ENCODE measurements at regions not wholly inside any gene's neighbourhood (a gene's known extent, or its start where the extent isn't known, plus 50 kb on each side); places are given as distances from the start of the nearest gene placed in this dataset.

DNA sequence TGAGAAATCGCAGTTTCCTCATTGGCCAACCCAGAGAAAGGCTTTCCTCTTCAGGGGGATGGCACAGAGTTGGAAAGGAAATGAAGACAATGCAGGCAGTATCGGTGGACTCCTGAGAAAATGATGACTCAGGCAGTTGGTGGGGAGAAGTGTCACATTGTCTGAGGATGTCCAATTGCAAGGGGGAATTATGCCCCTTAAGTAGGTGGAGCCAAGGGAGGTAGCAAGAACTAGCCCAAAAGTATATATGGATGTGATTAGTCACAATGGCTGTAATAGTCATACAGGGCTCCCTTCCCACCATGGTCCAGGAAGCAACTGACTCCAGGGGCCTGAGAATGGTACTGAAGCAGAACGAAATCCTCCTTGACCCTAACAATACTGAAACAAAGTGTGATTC lies 58.3 kb upstream of the EGFR start:
- H3K4me3 ChIP-seq: no peak overlapping the region
- DNase-seq (ENCODE audit: low spot score in 2 of 2): no peak
- H3K9me3 ChIP-seq: no peaks in the 10 kb centered on the region
- TF ChIP-seq, protein P1, sequence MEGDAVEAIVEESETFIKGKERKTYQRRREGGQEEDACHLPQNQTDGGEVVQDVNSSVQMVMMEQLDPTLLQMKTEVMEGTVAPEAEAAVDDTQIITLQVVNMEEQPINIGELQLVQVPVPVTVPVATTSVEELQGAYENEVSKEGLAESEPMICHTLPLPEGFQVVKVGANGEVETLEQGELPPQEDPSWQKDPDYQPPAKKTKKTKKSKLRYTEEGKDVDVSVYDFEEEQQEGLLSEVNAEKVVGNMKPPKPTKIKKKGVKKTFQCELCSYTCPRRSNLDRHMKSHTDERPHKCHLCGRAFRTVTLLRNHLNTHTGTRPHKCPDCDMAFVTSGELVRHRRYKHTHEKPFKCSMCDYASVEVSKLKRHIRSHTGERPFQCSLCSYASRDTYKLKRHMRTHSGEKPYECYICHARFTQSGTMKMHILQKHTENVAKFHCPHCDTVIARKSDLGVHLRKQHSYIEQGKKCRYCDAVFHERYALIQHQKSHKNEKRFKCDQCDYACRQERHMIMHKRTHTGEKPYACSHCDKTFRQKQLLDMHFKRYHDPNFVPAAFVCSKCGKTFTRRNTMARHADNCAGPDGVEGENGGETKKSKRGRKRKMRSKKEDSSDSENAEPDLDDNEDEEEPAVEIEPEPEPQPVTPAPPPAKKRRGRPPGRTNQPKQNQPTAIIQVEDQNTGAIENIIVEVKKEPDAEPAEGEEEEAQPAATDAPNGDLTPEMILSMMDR (IDR thresholded peaks at IDR 0.05): no peak
- TF ChIP-seq POLR2AphosphoS5 (IDR thresholded peaks at IDR 0.05) (no peak), POLR2A (IDR thresholded peaks at IDR 0.05) (no peak)
- H3K27me3 ChIP-seq: no peaks in the 10 kb centered on the region
- H3K4me1 ChIP-seq: no peaks in the 10 kb centered on the region
- H3K36me3 ChIP-seq: no peaks in the 10 kb centered on the region
- H3K27ac ChIP-seq: no peak overlapping the region
- intact Hi-C loops (cut with DNase I; ENCODE audit: low total_unique reads): no loop called here

DNA sequence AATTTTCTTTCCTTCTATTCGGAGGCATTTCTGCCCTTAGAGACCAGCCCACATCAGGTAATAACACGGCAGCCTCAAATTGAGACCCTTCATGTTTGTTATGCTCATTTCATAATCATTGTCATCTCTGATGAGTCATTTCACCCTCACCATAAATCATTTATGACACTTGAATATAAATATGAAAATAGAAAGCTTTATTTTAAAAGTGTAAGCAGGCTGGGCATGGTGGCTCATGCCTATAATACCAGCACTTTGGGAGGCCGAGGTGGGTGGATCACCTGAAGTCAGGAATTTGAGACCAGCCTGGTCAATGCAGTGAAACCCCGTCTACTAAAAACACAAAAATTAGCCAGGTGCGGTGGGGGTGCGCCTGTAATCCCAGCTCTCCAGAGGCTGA lies 57.4 kb upstream of the EGFR start:
- Histone ChIP-seq H3K4me1 (no peaks in the 10 kb centered on the region), H3K27ac (no peak overlapping the region), H3K4me3 (no peak overlapping the region), H3K9me3 (no peaks in the 10 kb centered on the region), H3K27me3 (no peaks in the 10 kb centered on the region), H3K36me3 (no peaks in the 10 kb centered on the region)
- TF ChIP-seq POLR2A (IDR thresholded peaks at IDR 0.05) (no peak), POLR2AphosphoS5 (IDR thresholded peaks at IDR 0.05) (no peak)
- TF ChIP-seq, protein P1 (IDR thresholded peaks at IDR 0.05): no peak
- intact Hi-C loops (cut with DNase I; ENCODE audit: low total_unique reads): no loop called here
- DNase-seq (ENCODE audit: low spot score in 2 of 2): no peak

DNA sequence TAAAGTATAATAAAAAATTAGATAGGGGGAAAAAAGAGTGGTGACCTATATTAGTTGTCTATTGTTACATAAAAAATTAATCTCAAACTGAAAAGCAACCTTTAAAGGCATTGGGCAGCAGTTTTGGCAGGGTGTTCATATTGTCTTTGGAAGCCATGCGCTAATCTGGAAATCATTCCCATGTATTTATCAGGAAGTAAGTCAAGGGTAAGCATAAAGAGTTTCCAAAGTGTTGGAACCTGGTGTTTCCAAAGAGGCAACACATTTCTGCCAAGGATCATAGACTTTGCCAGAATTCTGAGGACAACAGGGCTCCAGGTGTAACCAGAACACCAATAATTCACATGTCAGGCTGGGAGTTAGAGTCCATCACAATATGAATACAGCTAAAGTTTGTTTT lies 55.7 kb upstream of the EGFR start:
- intact Hi-C loops (cut with DNase I; ENCODE audit: low total_unique reads): no loop called here
- no peak overlapping the region for H3K27ac ChIP-seq
- H3K36me3 ChIP-seq: no peaks in the 10 kb centered on the region
- DNase-seq (ENCODE audit: low spot score in 2 of 2): no peak
- H3K27me3 ChIP-seq: no peaks in the 10 kb centered on the region
- no peaks in the 10 kb centered on the region for H3K4me1 ChIP-seq
- no peaks in the 10 kb centered on the region for H3K9me3 ChIP-seq
- H3K4me3 ChIP-seq: no peak overlapping the region
- TF ChIP-seq POLR2A (IDR thresholded peaks at IDR 0.05) (no peak), POLR2AphosphoS5 (IDR thresholded peaks at IDR 0.05) (no peak)

DNA sequence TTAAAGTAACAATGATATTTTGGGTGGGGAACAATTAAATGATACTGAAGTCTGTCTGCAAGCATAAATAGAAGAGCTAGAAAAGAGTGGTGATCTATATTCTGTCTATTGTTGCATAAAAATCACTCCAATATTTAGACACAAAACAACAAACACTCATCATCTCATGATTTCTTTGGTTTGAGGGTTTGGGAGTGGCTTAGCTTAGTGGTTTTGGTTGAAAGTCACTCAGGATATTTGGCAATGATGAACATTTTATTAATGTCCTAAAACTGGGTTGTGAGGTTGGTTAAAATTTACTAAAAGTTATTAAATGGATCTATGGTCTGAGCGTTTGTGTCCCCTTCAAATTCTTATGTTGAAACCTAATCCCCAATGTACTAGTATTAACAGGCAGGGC lies 54.7 kb upstream of the EGFR start:
- no peak overlapping the region for H3K27ac ChIP-seq
- no peaks in the 10 kb centered on the region for H3K27me3 ChIP-seq
- H3K4me3 ChIP-seq: no peak overlapping the region
- no peaks in the 10 kb centered on the region for H3K4me1 ChIP-seq
- TF ChIP-seq, protein P1 (IDR thresholded peaks at IDR 0.05): no peak
- TF ChIP-seq POLR2AphosphoS5 (IDR thresholded peaks at IDR 0.05) (no peak), POLR2A (IDR thresholded peaks at IDR 0.05) (no peak)
- H3K9me3 ChIP-seq: no peaks in the 10 kb centered on the region
- no peak for DNase-seq (ENCODE audit: low spot score in 2 of 2)
- H3K36me3 ChIP-seq: no peaks in the 10 kb centered on the region
- intact Hi-C loops (cut with DNase I; ENCODE audit: low total_unique reads): no loop called here

DNA sequence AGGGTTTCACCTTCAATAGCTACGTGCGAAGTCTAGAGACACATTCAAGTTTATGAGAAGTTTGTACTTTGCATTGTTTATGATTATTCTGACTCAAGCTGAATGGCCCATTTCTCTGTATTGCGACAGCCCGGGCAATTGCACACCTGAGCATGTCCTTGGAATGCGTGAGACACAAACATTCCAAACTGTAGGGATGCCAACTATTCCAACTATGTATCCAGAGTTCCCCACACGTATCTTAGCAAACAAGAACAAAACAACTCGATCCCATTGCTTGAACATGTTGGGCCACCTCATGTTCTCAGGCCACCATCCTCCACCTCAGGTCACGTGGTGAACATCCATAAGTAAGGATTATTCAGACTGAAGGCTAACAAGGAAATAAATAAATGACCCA lies 51.4 kb upstream of the EGFR start:
- Histone ChIP-seq H3K9me3 (no peaks in the 10 kb centered on the region), H3K27ac (peak overlapping the region; percentile 76 to 79), H3K4me1 (no peaks in the 10 kb centered on the region), H3K27me3 (no peaks in the 10 kb centered on the region), H3K4me3 (no peak overlapping the region), H3K36me3 (no peaks in the 10 kb centered on the region)
- intact Hi-C loops (cut with DNase I; ENCODE audit: low total_unique reads): no loop called here
- peak in 1 of 2 donors; percentile 90 for DNase-seq (ENCODE audit: low spot score in 2 of 2)
- TF ChIP-seq POLR2AphosphoS5 (IDR thresholded peaks at IDR 0.05): peak in 2 of 3 donors; percentile 58 to 80
- no peak for TF ChIP-seq POLR2A (IDR thresholded peaks at IDR 0.05)
- TF ChIP-seq, protein P1 (IDR thresholded peaks at IDR 0.05): no peak

DNA sequence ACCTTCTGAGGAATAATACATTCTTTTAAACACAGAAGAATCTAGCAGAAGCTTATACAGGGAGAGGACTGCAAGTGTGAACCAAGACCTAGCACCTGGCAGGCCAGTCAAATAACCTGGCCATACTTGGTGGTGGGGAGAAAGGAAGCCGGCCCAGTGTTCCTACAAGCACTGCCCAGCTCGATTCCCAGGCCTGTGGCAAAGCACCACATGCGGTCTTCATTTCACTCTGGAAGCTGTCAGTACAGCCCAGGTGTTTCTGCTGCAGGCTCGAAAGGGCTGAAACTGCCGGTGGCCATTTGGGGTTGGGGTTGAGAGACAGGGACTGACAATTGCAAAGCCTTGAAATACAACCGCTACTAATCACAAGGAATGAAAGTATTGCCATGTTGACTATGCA lies 50.8 kb upstream of the EGFR start:
- Histone ChIP-seq H3K4me3 (no peak overlapping the region), H3K27ac (peak overlapping the region; percentile 76 to 79), H3K9me3 (no peaks in the 10 kb centered on the region), H3K36me3 (no peaks in the 10 kb centered on the region), H3K4me1 (no peaks in the 10 kb centered on the region), H3K27me3 (no peaks in the 10 kb centered on the region)
- TF ChIP-seq POLR2AphosphoS5 (IDR thresholded peaks at IDR 0.05): no peak
- TF ChIP-seq POLR2A (IDR thresholded peaks at IDR 0.05): no peak
- TF ChIP-seq, protein P1 (IDR thresholded peaks at IDR 0.05): no peak
- intact Hi-C loops (cut with DNase I; ENCODE audit: low total_unique reads): no loop called here
- no peak for DNase-seq (ENCODE audit: low spot score in 2 of 2)
